GM19455 (cell line): ENCODE measurements at regions not wholly inside any gene's neighbourhood (a gene's known extent, or its start where the extent isn't known, plus 50 kb on each side); places are given as distances from the start of the nearest gene placed in this dataset.

Experiments used
- ATAC-seq: cut with Tn5 transposase; IDR thresholded peaks from one replicate; pipeline ENCODE4 v1.9.1; 2021; ENCODE audit not compliant: unreplicated experiment

DNA sequence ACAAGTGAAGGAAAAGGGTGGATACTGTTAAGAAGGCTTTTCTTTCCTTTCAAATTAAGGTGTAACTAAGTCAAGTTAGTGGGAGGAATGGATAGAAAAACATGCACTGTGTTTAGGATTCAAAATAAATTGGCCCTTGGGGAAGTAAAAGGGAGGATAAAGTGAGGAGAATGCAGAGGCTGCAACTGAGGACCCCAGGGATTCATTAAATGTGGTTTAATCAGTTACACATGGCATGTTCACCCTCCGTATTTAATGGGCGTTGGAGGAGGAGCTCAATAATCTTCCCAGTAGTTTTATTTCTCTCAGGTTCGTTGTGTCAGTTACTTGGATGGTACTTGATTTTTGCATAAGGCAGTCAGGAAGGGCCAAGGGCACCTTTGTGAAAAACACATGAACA, 966.3 kb downstream of the JRKL start:
- no peak for ATAC-seq

DNA sequence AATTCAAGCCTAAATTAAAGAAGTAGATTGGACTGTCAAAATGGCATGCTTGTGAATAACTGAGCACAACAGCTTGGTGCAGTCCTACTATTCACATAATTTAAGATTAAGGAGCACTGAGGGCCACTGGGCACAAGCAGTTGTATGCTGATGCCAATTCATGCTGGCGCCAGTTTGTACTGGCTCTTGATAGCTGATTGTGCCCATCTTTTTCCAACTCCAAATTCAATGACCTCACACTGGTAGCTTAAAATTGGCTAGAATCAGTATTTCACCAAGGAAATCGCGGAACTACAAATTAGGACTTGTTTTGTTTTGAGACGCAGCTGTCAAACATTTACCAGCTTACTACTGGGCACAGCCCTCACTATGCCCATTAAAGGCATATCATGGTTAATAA, 969.2 kb downstream of the JRKL start:
- ATAC-seq = no peak

DNA sequence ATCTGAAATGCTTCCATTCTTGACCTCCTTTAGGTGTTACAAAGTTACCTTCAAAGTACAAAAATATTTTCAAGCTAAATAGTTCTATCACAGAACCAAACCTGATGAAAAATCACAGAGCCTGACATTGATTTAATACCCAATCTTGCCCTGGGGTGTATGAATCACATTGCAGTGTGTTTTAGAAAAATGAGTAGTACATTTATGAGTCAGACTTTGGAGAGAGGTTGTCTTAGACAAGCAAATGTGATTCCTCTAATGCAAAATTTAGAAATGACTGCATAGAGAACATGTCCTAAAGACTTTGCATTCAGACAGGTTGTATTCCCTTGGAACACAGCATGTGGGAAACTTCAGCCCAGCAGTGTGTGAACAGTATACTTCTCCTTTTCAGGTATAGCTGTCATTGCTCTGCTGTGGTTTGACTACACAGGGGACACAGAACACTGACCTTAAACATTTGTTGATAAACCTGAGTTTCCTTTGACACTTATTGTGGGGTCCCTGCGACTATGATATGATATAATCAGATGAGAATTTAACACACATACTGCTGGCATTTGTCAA, 972.1 kb downstream of the JRKL start:
- ATAC-seq = no peak

DNA sequence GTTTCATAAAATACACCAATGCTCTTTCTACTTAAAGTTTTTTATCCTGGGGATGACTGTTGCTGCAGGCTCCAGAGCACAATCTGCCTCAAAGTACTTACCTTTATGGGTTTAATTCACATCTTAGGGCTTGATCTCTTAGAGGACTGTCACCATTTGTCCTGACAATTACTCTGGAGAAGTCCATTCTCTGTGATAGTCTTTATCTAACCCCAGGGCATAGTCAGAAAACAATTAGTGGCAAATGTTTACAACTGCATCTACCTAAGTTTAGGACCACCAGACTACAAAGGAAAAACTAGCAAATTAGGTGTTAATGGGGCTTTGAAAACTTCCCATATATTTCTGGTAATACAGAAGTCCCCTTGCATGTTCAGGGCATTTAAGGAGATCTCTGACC, 973.5 kb downstream of the JRKL start:
- no peak for ATAC-seq

DNA sequence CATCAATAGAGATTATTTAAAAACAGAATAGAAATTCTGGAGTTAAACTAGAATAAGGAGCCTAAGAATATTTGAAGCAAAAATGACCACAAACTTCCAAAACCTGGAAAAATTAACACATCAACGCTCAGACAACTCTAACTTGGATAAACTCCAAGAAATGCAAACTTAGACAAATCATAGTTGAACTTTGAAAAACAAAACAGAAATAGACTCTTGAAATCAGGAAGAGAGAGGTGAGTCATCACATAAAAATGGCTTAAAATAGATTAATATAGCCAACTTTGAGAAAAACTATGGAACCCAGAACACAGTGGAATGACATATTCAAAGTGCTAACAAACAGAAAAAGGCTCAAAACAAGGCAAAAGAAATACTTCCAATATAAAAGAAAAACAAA, 974.2 kb downstream of the JRKL start:
- no peak for ATAC-seq

DNA sequence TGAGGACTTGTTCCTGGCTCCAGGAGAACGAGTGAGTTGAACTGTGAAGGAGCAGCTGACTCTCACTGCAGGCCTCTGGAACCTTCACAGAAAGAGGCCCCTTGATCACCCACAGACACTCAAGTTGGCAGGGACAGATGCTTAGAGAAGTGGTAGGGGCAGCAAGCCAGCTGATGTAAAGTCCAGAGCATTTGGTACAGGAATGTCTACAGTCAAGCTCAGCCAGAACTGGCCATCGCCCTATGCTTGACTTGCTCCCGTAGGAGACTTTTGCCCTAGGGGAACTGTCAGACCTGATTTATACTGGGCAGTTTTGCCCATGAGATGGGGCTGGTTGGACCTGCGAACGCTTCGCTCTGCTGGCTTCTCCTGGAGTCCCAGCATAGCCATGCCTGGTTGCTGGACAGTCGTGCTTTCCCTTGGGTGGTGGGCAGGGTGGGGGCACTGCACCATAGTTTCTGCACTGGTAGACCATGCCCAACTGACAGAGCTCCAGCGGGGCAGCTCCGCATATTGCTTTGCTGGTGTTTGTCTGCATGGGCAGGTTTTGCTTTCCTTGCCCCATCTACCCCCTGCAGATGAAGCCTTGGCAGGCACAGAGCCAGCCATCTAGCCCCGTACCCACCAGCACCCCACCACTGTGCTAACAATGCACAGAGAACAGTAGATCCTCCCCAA, 977.7 kb downstream of the JRKL start:
- no peak for ATAC-seq

DNA sequence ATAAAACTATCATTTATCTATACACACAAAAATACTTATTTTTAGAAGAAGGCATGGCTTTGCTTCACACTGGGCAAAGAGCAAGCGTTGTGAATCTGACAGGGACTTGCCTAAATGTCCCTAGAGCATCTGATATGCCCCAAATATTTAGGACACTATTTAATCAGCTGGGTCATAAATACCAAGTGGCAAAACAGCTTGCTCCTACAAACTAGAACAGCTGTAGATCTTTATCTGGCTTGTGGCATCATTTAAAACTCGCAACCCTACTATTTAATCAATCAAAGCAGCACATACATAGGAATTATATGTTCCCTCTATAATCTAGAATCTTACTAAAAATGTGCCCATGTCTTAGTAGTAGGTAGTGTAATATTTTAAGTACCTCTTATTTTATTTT, 999.5 kb downstream of the JRKL start:
- ATAC-seq = no peak

DNA sequence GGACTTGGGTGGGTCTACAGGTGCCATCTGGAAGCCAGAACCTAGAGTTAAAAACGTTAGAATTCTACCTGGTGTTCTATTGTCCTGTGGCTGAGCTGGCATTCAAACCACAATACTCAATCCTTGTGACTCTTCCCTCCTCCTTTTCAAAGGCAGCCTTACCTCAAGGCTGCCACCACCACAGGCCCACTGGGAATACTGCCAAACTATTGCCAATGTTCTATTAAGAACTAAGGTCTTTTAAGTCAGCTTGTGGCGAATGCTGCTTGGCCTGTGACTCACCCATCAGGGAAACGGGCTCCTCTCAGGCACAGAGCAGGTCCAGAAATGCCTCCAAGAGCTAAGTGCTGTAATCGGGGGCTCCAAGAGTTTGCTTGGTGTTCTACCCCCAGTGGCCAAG, 1008.4 kb downstream of the JRKL start:
- ATAC-seq = no peak

DNA sequence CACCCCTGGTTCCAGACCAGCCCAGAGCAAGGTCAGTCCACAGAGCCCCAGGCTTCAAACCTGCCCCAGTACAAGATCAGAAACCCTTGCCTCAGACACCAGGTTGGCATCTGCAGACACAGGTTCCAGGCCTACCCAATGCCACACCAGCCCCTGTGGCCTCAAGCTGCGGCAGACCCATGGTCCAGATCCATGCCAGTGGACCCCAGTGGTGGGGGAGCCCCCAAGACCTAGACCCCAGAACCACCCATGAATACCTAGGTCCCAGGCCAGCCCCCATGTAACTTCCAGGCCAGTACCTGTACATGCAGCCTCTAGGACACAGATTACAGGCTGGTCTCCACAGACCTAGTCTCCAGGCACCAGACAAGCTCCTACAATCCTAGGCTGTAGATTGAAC, 1019.3 kb downstream of the JRKL start:
- no peak for ATAC-seq

DNA sequence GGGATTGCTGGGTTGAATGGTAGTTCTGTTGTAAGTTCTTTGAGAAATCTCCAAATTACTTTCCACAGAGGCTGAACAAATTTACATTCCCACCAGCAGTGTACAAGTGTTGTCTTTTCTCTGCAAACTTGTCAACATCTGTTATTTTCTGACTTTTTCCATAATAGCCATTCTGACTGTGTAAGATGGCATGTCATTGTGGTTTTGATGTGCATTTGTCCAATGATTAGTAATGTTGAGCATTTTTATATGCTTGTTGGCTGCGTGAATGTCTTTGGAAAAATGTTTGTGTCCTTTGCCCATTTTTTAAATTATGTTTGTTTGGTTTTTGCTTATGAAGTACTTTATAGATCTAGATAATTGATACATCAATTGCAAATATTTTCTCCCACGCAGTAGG, 1025.0 kb downstream of the JRKL start:
- ATAC-seq = no peak

DNA sequence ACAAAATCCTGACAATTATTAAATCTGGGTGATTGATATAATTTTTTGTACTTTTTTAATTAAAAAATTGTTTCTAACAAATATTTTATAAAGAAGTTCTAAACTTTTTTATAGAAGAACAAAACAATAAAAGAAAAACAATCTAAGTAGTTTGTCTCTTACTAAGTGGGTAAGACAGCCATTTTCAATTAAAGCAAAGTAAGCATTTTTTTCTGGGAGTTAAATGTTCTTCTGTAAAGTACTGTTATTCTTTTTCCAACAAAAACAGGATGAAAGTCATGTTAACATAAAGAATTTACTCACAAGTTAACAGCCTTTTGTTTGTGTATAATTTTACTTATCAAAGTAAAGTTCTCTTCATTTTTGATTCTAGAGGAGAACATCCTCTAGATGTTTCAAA, 1029.9 kb downstream of the JRKL start:
- no peak for ATAC-seq

DNA sequence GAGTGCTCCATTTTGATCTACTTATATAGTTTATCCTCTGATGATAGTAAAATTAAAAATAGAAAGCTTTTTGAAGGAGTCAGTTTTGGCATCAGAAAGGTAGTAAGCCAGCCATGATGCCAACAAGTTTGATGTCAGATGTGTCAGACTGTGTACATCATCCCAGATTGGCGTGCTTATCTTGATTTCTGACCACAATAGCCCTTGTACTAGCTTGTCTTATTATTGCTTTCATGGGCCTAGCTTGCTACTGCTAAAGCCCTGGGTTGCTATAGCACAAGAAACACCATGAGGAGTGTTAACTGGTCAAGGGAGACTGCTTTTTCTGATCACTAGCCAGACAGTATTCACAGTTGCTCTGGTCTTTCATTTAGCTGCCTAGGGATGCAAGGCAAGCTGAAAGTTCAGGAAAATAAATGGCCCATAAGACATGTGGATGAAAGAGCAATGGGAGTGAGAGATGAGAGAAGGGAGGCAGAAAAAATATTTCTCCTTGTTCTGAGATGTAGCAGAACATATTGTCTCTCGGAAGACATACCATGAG, 1038.5 kb downstream of the JRKL start:
- ATAC-seq = no peak

DNA sequence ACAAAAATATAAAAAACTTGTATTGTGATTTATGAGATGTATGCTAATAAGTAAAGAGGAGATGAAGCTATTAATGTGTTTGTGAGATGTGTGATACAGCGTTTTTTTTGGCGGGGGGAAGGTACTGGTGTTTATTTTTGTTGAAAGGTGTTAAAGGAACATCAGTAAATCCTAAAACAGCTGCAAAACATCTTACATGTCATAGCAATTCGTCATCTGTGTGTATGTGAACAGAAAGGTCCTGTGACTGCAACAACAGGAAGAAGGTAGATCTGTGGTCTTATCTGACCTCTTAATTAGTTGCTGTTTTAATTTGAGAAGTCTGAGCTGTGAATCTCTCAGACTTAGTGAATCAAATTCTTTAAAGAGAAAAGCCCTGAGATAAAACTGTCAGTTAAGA, 1041.1 kb downstream of the JRKL start:
- ATAC-seq = no peak

DNA sequence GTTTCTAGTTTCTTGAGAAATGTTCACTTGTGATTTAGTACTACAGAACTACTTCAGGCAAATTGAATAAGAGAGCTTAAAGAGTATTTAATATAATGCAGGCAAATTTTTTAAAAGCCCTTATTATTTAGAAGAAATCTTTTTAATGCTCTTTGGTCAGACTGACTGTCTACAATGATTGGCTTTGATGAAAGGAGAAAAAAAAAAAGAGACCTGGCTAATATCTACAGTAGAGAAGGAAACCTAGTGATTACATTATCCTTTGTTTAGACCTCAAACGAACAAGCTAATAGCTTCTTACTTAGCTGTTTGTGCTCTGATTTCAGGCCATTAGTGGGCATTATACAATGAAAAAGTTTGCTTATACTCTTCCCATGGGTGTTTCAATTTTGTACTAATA, 1043.1 kb downstream of the JRKL start:
- no peak for ATAC-seq

DNA sequence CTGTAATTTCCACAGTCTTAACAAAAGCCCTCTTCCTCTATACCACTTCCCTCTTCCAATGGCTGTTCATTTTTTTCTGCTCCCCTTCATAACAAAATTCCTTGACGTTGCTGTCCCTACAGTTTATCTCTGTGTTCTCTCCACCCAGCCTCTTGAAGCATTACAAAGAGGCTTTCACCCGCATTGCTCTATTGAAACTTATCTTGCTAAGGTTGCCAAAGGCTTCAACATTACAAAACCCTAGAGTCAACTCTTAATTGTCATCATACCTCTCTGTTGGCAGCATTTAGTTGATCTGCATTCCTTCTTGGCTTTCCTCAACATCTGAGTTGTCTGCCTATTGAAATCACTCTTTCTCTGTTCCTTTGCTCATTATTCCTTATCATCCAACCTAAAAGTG, 1055.7 kb downstream of the JRKL start:
- ATAC-seq = no peak

DNA sequence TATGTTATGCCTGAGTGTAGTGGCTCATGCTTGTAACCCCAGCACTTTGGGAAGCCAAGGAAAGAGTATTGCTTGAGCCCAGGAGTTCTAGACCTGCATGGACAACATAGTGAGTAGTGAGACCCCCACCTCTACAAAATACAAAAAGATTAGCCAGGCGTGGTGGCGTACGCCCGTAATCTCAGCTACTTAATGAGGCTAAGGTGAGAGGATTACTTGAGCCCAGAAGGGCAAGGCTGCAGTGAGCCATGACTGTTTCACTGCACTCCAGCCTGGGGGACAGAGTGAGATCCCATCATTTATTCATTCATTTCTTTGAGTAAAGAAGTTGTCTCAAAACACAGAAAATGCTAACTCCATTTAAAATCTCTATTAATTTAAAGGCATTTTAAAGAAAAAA, 1061.6 kb downstream of the JRKL start:
- no peak for ATAC-seq

DNA sequence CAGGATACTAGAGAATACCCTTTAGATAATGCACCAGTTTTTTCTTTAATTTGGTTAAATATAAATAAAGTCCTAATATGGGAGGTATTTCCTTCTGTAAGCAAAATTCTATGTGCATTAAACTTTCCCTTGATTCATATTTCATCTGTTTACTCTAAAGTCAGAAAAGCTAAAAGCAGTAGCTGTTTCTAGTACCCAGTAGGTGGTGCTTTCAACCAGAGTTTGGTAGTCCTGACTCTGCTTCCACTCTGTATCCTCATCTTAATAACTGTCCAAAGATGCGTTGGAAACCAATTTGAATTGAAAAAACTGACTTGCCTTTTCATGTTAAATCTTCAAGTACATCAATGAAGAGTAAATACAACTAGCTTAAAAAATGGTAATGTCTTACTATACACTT, 1065.2 kb downstream of the JRKL start:
- ATAC-seq = no peak

DNA sequence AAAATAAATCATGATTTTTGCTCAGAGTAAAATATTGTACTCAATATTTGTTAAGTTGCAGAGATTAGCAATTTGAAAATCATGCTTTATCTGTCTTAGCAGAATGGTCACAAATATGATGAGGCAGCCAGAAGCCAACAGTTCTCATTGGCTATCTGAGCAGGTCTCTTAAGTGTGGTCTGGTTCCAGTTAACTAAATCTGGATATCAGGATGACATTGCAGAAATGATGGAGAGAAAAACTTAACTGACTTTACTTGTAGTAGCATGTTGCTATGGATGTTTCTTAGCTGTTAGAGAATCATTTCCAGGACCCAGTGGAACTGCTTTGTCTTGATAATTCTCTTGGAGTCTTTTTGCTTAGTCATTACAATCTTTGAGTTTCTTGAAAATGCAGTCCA, 1070.3 kb downstream of the JRKL start:
- ATAC-seq = no peak

DNA sequence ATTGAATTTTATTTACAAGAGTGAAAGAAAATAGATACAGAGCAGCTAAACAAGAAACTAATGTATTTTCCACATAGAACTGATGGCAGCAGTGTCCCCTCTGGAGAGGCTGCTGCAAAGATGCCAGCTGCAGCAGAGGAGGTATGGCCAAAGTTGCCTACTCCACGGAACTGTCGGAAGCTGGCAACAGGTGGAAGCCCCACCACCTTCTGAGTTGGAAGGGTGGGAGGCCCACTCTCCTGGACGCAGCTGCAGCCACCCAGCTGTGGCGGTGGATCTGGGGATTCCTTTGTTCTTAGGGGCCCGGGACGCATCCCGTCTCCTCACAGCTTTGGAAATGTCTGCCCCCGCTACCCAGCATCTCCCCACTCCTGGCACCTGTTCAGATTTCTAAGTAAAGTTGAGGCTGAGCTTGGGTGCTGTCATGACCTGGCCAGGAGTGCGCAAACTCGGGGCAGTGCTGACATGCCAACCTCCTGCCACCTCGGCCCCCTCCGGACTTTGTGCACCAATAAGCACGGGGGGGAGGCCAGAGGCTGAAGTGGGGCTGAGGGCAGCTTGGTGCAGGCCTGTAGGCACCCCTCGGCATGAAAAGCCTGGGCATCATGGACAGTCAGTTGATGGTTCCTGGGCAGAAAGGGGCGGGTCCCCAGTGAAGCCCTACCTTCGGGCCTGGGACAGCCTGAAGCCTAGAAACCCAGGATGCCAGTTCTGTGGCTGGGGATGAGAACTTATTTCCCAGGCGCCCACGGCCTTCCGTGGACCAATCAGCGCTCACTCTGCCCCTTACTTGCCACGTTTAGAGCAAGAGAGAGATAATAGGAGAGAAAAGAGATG, 1071.4 kb downstream of the JRKL start:
- no peak for ATAC-seq

DNA sequence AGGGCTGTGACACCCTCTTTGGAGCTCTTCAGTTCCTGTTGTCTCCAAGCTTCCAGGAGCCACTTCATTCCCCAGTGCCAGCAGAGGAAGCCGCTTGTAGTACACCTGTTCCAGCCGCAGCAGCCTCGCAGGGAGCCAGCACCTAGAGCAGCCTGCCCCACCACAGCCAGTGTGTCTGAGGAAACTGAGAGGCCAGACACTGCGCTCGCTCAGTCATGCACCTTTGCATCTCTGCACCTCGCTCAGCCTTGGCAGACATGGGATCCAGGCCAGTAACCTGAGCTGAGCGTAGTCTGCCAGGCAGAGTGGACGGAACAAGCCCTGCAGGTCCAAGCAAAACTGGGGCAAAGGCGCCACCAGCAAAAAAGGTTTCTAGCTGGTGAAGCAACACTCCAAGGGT, 1072.1 kb downstream of the JRKL start:
- ATAC-seq = no peak

DNA sequence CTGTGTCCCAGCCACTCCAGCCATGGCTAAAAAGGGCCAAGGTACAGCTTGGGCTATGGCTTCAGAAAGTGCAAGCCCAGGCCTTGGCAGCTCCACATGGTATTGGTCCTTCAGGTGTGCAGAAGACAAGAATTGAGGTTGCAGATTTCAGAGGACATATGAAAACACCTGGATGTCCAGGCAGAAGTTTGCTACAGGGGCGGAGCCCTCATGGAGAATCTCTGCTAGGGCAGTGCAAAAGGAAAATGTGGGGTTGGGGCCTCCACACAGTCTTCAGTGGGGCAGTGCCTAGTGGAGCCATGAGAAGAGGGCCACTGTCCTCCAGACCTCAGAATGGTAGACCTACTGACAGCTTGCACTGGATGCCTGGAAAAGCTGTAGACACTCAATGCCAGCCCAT, 1074.1 kb downstream of the JRKL start:
- no peak for ATAC-seq

DNA sequence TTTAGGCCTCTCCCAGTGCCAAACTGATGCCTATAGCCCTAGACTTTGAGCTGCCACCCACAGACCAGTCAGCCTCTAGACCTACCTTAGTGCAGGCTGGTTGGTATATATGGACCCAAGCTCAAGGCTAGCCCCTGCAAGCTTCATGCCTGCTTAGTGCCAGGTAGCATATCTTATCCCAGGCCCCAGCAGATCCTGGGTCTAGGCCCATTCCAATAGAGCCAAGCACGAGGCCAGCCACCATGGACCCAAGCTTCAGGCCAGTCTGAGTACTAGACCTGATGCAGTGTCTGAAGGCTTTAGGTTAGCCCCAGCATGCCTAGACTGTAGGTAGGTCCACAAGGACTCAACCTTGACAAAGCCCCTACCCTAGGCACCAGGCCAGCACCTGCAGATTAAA, 1081.7 kb downstream of the JRKL start:
- no peak for ATAC-seq
